ENCODE measurements at regions not wholly inside any gene's neighbourhood (a gene's known extent, or its start where the extent isn't known, plus 50 kb on each side); places are given as distances from the start of the nearest gene placed in this dataset.

DNA sequence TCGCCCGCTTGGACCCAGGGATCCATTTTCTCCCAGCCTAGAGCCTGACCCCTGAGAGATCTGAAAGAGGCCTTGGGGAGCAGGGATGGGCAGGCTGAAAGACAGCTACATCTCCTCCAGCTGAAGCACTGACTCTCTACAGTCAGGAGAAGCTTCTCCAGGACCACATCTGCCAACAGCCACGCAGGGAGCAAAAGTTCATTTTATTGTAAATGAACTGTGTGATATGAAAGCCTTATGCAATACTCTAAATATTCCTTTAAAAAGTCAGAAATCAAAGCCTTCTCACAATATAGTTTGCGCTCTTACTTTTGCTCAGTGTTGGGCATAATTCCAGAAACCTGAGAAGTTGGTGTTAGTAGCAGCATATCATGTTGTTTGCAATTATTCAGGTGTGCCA is 428.9 kb upstream of the RAB6C start:
- no peak for TF ChIP-seq JUN (CRISPR knock-in tag; IDR thresholded peaks at IDR 0.05)
- no peak for TF ChIP-seq NFKB2 (CRISPR knock-in tag; IDR thresholded peaks at IDR 0.05; ENCODE audit: borderline replicate concordance)
- no peak for TF ChIP-seq FOXK2 (IDR thresholded peaks at IDR 0.05)
- TF ChIP-seq NFYB (CRISPR knock-in tag; IDR thresholded peaks at IDR 0.05): no peak
- TF ChIP-seq, protein P1, sequence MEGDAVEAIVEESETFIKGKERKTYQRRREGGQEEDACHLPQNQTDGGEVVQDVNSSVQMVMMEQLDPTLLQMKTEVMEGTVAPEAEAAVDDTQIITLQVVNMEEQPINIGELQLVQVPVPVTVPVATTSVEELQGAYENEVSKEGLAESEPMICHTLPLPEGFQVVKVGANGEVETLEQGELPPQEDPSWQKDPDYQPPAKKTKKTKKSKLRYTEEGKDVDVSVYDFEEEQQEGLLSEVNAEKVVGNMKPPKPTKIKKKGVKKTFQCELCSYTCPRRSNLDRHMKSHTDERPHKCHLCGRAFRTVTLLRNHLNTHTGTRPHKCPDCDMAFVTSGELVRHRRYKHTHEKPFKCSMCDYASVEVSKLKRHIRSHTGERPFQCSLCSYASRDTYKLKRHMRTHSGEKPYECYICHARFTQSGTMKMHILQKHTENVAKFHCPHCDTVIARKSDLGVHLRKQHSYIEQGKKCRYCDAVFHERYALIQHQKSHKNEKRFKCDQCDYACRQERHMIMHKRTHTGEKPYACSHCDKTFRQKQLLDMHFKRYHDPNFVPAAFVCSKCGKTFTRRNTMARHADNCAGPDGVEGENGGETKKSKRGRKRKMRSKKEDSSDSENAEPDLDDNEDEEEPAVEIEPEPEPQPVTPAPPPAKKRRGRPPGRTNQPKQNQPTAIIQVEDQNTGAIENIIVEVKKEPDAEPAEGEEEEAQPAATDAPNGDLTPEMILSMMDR (CRISPR knock-in tag; IDR thresholded peaks at IDR 0.05): no peak
- TF ChIP-seq ZXDC (CRISPR knock-in tag; IDR thresholded peaks at IDR 0.05): no peak
- TF ChIP-seq ZFP90 (CRISPR knock-in tag; IDR thresholded peaks at IDR 0.05; ENCODE audit: borderline replicate concordance): no peak
- TF ChIP-seq ARNT (IDR thresholded peaks at IDR 0.05): no peak
- no peak for TF ChIP-seq MTA1 (CRISPR knock-in tag; IDR thresholded peaks at IDR 0.05; ENCODE audit: borderline replicate concordance)
- no peak for TF ChIP-seq ZBTB38 (CRISPR knock-in tag; IDR thresholded peaks at IDR 0.05)
